ENCODE measurements at regions not wholly inside any gene's neighbourhood (a gene's known extent, or its start where the extent isn't known, plus 50 kb on each side); places are given as distances from the start of the nearest gene placed in this dataset.
A peak's percentile ranks its signal among the peaks of the same experiment; 100 is the strongest.

GRCh38 chr9:95822583-95823431, 52.7 kb upstream of the ERCC6L2 start:
- FAIRE-seq = peak; percentile 93
- TF ChIP-seq POLR2A (IDR thresholded peaks at IDR 0.05; ENCODE audit: low read depth, low read length) = no peak
- peak; percentile 83 for DNase-seq (ENCODE audit: insufficient read length, low spot score)

- no peak for FAIRE-seq
- no peak for TF ChIP-seq POLR2A (IDR thresholded peaks at IDR 0.05; ENCODE audit: low read depth, low read length)
- DNase-seq (ENCODE audit: insufficient read length, low spot score) = no peak
Observed at GRCh38 chr9:95822015-95822414, 53.5 kb upstream of the ERCC6L2 start.

GRCh38 chr9:95820074-95820473, 55.4 kb upstream of the ERCC6L2 start:
- FAIRE-seq = no peak
- TF ChIP-seq POLR2A (IDR thresholded peaks at IDR 0.05; ENCODE audit: low read depth, low read length) = no peak
- no peak for DNase-seq (ENCODE audit: insufficient read length, low spot score)

- DNase-seq (ENCODE audit: insufficient read length, low spot score) (no peak), FAIRE-seq (no peak)
- no peak for TF ChIP-seq POLR2A (IDR thresholded peaks at IDR 0.05; ENCODE audit: low read depth, low read length)
Observed at GRCh38 chr9:95819636-95820035, 55.9 kb upstream of the ERCC6L2 start.

- TF ChIP-seq POLR2A (IDR thresholded peaks at IDR 0.05; ENCODE audit: low read depth, low read length) = no peak
- FAIRE-seq = no peak
Observed at GRCh38 chr9:95817205-95817604, 58.3 kb upstream of the ERCC6L2 start.

GRCh38 chr9:95816716-95817115, 58.8 kb upstream of the ERCC6L2 start:
- FAIRE-seq (peak; percentile 48), DNase-seq (ENCODE audit: insufficient read length, low spot score) (peak; percentile 68)
- no peak for TF ChIP-seq POLR2A (IDR thresholded peaks at IDR 0.05; ENCODE audit: low read depth, low read length)

More at GRCh38 chr9:95817205-95817604, 58.3 kb upstream of the ERCC6L2 start:
- no peak for DNase-seq (ENCODE audit: insufficient read length, low spot score)

- TF ChIP-seq POLR2A (IDR thresholded peaks at IDR 0.05; ENCODE audit: low read depth, low read length) = no peak
- no peak for DNase-seq (ENCODE audit: insufficient read length, low spot score)
- FAIRE-seq = no peak
Observed at GRCh38 chr9:95815961-95816360, 59.5 kb upstream of the ERCC6L2 start.

- FAIRE-seq = peak; percentile 79
- TF ChIP-seq POLR2A (IDR thresholded peaks at IDR 0.05; ENCODE audit: low read depth, low read length) = no peak
- peak; percentile 58 for DNase-seq (ENCODE audit: insufficient read length, low spot score)
Observed at GRCh38 chr9:95815133-95815532, 60.4 kb upstream of the ERCC6L2 start.

- no peak for FAIRE-seq
- no peak for DNase-seq (ENCODE audit: insufficient read length, low spot score)
Observed at GRCh38 chr9:95813923-95814322, 61.6 kb upstream of the ERCC6L2 start.

GRCh38 chr9:95810814-95811213, 64.7 kb upstream of the ERCC6L2 start:
- no peak for TF ChIP-seq POLR2A (IDR thresholded peaks at IDR 0.05; ENCODE audit: low read depth, low read length)
- DNase-seq (ENCODE audit: insufficient read length, low spot score) (no peak), FAIRE-seq (no peak)

More at GRCh38 chr9:95813923-95814322, 61.6 kb upstream of the ERCC6L2 start:
- no peak for TF ChIP-seq POLR2A (IDR thresholded peaks at IDR 0.05; ENCODE audit: low read depth, low read length)

GRCh38 chr9:95810133-95810532, 65.4 kb upstream of the ERCC6L2 start:
- DNase-seq (ENCODE audit: insufficient read length, low spot score) = no peak
- no peak for TF ChIP-seq POLR2A (IDR thresholded peaks at IDR 0.05; ENCODE audit: low read depth, low read length)
- no peak for FAIRE-seq

- DNase-seq (ENCODE audit: insufficient read length, low spot score) = no peak
- FAIRE-seq = no peak
- no peak for TF ChIP-seq POLR2A (IDR thresholded peaks at IDR 0.05; ENCODE audit: low read depth, low read length)
Observed at GRCh38 chr9:95809686-95810085, 65.8 kb upstream of the ERCC6L2 start.

GRCh38 chr9:95808011-95808410, 67.5 kb upstream of the ERCC6L2 start:
- TF ChIP-seq POLR2A (IDR thresholded peaks at IDR 0.05; ENCODE audit: low read depth, low read length) = no peak
- DNase-seq (ENCODE audit: insufficient read length, low spot score) = no peak
- FAIRE-seq = peak; percentile 38

GRCh38 chr9:95807326-95807947, 68.1 kb upstream of the ERCC6L2 start:
- TF ChIP-seq POLR2A (IDR thresholded peaks at IDR 0.05; ENCODE audit: low read depth, low read length) = no peak
- DNase-seq (ENCODE audit: insufficient read length, low spot score) (no peak), FAIRE-seq (peak; percentile 20)

GRCh38 chr9:95803197-95803596, 72.3 kb upstream of the ERCC6L2 start:
- no peak for TF ChIP-seq POLR2A (IDR thresholded peaks at IDR 0.05; ENCODE audit: low read depth, low read length)
- DNase-seq (ENCODE audit: insufficient read length, low spot score) = no peak
- FAIRE-seq = peak; percentile 11

Measured in H54 (cell line).